Tibial artery (tissue), 4 donors: ENCODE measurements at regions not wholly inside any gene's neighbourhood (a gene's known extent, or its start where the extent isn't known, plus 50 kb on each side); places are given as distances from the start of the nearest gene placed in this dataset.

Source experiments
- DNase-seq, 2 donors: peaks; one replicate each; pipeline ENCODE4 v3.0.0-alpha.2; 2019
- H3K27ac ChIP-seq, 2 donors: fragments of 200-600 bp; sonication (generic) in 1 of 2; 1 replicate in 1 of 2; 2 replicates in 1 of 2; pipeline ENCODE4 v1.5.1; 2018 to 2019; ENCODE audit warnings: mild to moderate bottlenecking in 1 of 2
- H3K27me3 ChIP-seq, 2 donors: fragments of 200-600 bp; sonication (generic) in 1 of 2; one replicate each; pipeline versions ENCODE4 v1.5.1 to v1.6.0; 2016 to 2019
- H3K36me3 ChIP-seq, 3 donors: fragments of 200-600 bp; sonication (generic) in 2 of 3; one replicate each; pipeline ENCODE4 v1.5.1; 2016 to 2019; ENCODE audit warnings: mild to moderate bottlenecking in 2 of 3
- H3K4me1 ChIP-seq, 4 donors: fragments of 200-600 bp; sonication (generic) in 2 of 4; 1 replicate in 3 of 4; 2 replicates in 1 of 4; pipeline ENCODE4 v1.5.1; 2016 to 2019
- H3K4me3 ChIP-seq, 2 donors: fragments of 200-600 bp; sonication (generic) in 1 of 2; 1 replicate in 1 of 2; 2 replicates in 1 of 2; pipeline ENCODE4 v1.5.1; 2018 to 2019; ENCODE audit warnings: mild to moderate bottlenecking in 2 of 2
- H3K9me3 ChIP-seq, 3 donors: fragments of 200-600 bp; sonication (generic) in 1 of 3; one replicate each; pipeline ENCODE4 v1.5.1; 2016 to 2019
- intact Hi-C: fragments of 100-400 bp; cut with DNase I; formaldehyde crosslinking; loops from one replicate; pipeline ENCODE4 v1.15.0; 2023; ENCODE audit warnings: low total_unique reads
- TF ChIP-seq, protein P1 (sequence below), 2 experiments: fragments of 200-600 bp in 1 of 2; fragments of 450-650 bp in 1 of 2; IDR thresholded peaks; one replicate each; pipeline ENCODE4 v1.5.1; 2017 to 2019; ENCODE audit warnings: antibody characterized with exemption in 2 of 2, mild to moderate bottlenecking in 1 of 2, moderate library complexity in 1 of 2

DNA sequence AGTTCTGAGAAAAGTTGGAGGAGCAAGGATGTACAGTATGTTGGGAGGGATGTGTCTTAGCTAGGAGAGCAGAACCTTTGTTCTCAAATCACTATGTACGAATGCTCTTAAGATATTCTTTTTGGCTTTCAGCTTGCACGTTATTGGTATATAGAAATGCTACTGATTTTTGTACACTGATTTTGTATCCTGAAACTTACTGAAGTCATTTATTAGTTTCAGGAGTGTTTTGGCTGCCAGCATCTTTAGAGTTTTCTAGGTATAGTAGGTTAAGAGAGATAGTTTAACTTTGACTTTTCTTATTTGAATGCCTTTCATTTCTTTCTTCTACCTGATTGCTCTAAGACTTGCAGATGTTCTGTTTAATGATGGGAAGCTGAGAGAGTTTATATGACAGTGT lies 442.8 kb upstream of the FBXO33 start:
- Histone ChIP-seq H3K27me3 (no peaks in the 10 kb centered on the region), H3K27ac (no peak overlapping the region), H3K9me3 (no peaks in the 10 kb centered on the region), H3K4me1 (no peaks in the 10 kb centered on the region), H3K4me3 (no peak overlapping the region), H3K36me3 (no peaks in the 10 kb centered on the region)
- intact Hi-C loops = no loop called here
- DNase-seq = no peak
- TF ChIP-seq, protein P1, sequence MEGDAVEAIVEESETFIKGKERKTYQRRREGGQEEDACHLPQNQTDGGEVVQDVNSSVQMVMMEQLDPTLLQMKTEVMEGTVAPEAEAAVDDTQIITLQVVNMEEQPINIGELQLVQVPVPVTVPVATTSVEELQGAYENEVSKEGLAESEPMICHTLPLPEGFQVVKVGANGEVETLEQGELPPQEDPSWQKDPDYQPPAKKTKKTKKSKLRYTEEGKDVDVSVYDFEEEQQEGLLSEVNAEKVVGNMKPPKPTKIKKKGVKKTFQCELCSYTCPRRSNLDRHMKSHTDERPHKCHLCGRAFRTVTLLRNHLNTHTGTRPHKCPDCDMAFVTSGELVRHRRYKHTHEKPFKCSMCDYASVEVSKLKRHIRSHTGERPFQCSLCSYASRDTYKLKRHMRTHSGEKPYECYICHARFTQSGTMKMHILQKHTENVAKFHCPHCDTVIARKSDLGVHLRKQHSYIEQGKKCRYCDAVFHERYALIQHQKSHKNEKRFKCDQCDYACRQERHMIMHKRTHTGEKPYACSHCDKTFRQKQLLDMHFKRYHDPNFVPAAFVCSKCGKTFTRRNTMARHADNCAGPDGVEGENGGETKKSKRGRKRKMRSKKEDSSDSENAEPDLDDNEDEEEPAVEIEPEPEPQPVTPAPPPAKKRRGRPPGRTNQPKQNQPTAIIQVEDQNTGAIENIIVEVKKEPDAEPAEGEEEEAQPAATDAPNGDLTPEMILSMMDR (IDR thresholded peaks at IDR 0.05) = no peak

DNA sequence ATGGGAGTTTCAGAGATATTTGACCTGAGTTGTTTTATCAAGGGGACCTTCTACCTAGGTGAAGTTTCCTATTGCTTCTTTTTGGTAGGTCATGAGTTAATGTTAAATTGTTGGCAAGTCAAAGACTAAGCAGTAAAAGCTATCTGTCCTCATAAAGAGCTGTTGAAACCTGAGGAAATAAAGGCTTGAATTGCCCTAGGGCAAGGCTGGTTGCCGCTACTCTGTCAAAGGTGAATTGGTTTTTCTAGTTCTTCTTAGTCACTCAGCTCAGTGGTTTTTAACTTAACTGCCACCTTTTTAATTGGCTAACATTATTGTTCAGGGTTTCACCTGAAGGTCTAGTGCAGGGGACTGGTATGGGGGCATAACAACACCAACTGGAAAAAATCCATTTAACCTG lies 441.6 kb upstream of the FBXO33 start:
- H3K27ac ChIP-seq = no peak overlapping the region
- H3K9me3 ChIP-seq = no peaks in the 10 kb centered on the region
- no peaks in the 10 kb centered on the region for H3K36me3 ChIP-seq
- TF ChIP-seq, protein P1 (IDR thresholded peaks at IDR 0.05) = no peak
- no peak overlapping the region for H3K4me3 ChIP-seq
- intact Hi-C loops = no loop called here
- DNase-seq = no peak
- no peaks in the 10 kb centered on the region for H3K4me1 ChIP-seq
- no peaks in the 10 kb centered on the region for H3K27me3 ChIP-seq

DNA sequence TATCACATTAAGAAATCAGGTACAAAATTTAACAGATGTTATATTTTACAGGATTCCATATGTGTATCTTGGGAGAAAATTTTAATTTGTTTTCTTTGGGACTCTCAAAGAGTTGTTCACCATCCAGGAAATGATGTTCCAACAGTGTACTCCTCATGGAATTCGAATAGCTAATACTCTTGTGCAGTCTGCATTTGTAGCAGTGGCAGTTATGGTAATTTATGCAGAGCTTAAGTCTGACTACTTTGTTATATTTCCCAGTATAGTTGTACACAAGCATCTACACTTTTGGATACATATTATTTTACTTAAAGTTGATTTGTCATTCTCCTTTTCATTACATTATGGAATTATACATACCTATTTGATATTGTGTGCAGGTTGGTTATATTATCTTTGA lies 436.7 kb upstream of the FBXO33 start:
- intact Hi-C loops = no loop called here
- Histone ChIP-seq H3K27ac (no peak overlapping the region), H3K27me3 (no peaks in the 10 kb centered on the region), H3K9me3 (no peaks in the 10 kb centered on the region), H3K4me3 (no peak overlapping the region), H3K4me1 (no peaks in the 10 kb centered on the region), H3K36me3 (no peaks in the 10 kb centered on the region)
- TF ChIP-seq, protein P1 (IDR thresholded peaks at IDR 0.05) = no peak
- no peak for DNase-seq

DNA sequence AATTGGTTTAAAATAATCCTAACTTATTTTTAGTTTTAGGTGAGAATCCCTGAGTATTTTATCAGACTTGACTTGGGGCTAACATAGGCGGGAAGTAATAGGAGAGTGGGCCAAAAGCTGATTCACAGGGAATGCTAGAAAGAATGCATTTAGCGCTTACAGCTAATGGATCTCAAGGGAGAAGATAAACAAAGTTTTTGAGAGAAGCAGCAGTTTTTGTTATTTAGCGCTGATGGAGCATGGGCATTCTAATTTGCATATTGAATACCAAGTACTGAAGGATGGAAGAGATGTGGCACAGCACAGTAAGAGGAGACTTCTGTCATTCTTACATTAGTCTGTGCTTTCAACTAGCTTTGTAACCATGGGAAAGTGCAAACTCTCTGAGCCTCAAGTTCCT lies 436.0 kb upstream of the FBXO33 start:
- Histone ChIP-seq H3K36me3 (no peaks in the 10 kb centered on the region), H3K9me3 (no peaks in the 10 kb centered on the region), H3K27me3 (no peaks in the 10 kb centered on the region), H3K4me3 (no peak overlapping the region), H3K4me1 (no peaks in the 10 kb centered on the region), H3K27ac (no peak overlapping the region)
- TF ChIP-seq, protein P1 (IDR thresholded peaks at IDR 0.05) = no peak
- intact Hi-C loops = no loop called here
- no peak for DNase-seq

DNA sequence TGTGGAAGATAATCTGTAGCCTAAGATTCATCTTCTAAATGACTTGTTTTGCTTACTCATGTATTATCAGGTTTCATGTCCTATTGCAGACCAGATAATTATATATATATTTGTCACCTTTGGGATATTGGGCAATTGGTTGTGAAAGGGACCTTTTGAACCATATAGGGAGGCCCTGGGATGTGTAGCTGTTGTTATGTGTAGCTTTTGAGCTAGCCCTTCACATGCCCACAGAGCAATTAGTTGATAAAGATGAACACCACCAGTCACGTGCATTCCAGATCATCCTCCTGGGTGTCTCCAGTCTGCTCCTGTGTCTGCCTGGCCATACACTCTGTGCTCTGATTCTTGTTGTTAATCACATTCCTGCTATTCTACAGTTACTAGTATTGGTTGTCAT lies 431.2 kb upstream of the FBXO33 start:
- no peaks in the 10 kb centered on the region for H3K36me3 ChIP-seq
- H3K4me1 ChIP-seq = no peaks in the 10 kb centered on the region
- no peak for DNase-seq
- no peak overlapping the region for H3K27ac ChIP-seq
- intact Hi-C loops = no loop called here
- TF ChIP-seq, protein P1 (IDR thresholded peaks at IDR 0.05) = no peak
- no peaks in the 10 kb centered on the region for H3K9me3 ChIP-seq
- no peak overlapping the region for H3K4me3 ChIP-seq
- H3K27me3 ChIP-seq = no peaks in the 10 kb centered on the region

DNA sequence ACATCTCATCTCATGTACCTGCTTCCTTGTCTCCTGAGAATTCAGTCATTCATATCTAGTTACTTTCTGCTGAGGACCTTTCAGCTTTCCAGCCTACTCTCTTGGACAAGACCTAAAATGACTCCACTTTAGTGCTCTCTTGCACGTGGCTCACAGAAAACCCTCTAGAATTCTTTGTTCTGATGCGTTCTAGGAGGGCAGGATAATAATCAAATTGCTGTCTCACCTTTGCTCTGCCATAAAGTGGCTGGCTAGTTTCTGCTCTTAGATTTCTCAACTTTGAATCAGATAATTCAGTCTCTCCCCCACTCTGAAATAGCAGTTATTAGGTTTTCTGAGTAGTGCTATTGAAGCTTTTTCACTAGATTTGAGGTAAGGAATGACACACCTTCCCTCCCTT lies 429.5 kb upstream of the FBXO33 start:
- Histone ChIP-seq H3K27me3 (no peaks in the 10 kb centered on the region), H3K27ac (no peak overlapping the region), H3K36me3 (no peaks in the 10 kb centered on the region), H3K4me1 (no peaks in the 10 kb centered on the region), H3K9me3 (no peaks in the 10 kb centered on the region), H3K4me3 (no peak overlapping the region)
- DNase-seq = no peak
- intact Hi-C loops = no loop called here
- TF ChIP-seq, protein P1 (IDR thresholded peaks at IDR 0.05) = no peak
